ENCODE measurements at regions not wholly inside any gene's neighbourhood (a gene's known extent, or its start where the extent isn't known, plus 50 kb on each side); places are given as distances from the start of the nearest gene placed in this dataset.

DNA sequence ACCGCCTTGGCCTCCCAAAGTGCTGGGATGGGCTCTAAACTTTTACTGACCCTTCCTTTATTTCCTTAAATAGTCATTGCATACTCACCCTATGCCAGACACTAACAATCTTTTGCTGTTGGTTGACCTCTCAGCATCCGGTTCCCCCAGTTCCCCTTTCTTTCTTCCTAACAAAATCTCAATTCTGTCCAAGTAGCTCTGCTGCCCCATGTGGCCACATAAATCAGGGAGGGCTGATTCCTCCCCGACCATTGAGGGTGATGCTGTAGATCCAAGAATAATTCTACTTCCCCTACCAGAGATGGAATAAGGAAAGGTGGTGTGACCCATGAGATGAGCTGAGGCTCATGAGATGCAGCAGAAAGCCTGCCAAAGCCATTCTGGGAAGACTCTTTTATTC is 315.3 kb upstream of the MSX2 start:
- TF ChIP-seq POLR2AphosphoS5 (IDR thresholded peaks at IDR 0.05; ENCODE audit: low read depth, low read length) (no peak), POLR2A (IDR thresholded peaks at IDR 0.05; ENCODE audit: low read depth, low read length) (no peak), TAF1 (IDR thresholded peaks at IDR 0.05; ENCODE audit: borderline replicate concordance, low read depth, low read length) (no peak)
- DNase-seq (ENCODE audit: insufficient read length) (no peak), FAIRE-seq (no peak)

DNA sequence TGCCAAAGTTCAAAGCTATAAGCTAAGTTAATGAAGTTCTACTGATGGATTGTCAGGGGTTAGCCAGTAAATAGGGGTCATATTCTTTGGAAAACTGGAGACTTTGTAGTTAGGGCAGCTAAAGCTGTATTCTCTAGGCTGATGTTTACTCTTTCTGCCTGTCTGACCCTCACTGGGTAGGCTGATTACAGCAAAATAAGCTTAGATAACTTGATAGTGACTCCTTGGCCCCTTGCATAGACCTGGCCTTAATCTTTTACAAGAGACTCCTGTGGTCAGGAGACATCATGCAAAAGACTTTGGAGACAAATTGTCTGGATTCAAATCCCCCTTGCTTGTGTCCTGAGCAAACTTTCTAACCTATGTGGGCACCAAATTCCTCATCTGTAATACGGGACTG is 314.4 kb upstream of the MSX2 start:
- FAIRE-seq = no peak
- DNase-seq (ENCODE audit: insufficient read length) = no peak
- TF ChIP-seq POLR2A (IDR thresholded peaks at IDR 0.05; ENCODE audit: low read depth, low read length) (no peak), TAF1 (IDR thresholded peaks at IDR 0.05; ENCODE audit: borderline replicate concordance, low read depth, low read length) (no peak), POLR2AphosphoS5 (IDR thresholded peaks at IDR 0.05; ENCODE audit: low read depth, low read length) (no peak)

- no peak for DNase-seq (ENCODE audit: insufficient read length)
- no peak for FAIRE-seq
- TF ChIP-seq POLR2A (IDR thresholded peaks at IDR 0.05; ENCODE audit: low read depth, low read length) (no peak), POLR2AphosphoS5 (IDR thresholded peaks at IDR 0.05; ENCODE audit: low read depth, low read length) (no peak), TAF1 (IDR thresholded peaks at IDR 0.05; ENCODE audit: borderline replicate concordance, low read depth, low read length) (no peak)
Observed at GRCh38 chr5:174410716-174411478, 313.5 kb upstream of the MSX2 start.

DNA sequence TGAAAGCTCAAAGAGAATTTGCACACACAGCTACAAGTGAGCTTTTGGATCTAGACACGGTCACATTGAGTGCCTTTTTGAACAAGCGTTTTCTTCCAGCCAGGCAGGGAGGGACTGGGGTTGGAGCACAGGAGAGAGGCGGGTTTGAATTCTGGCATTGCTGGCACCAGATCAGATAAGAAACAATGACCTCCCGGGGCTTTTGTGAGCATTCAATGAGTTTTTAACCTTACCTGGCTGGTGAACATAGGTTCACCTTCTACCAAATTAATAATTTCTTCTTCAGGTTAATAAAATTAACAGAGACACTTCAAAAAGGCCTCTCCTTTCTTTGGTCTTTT is 312.9 kb upstream of the MSX2 start:
- TF ChIP-seq POLR2AphosphoS5 (IDR thresholded peaks at IDR 0.05; ENCODE audit: low read depth, low read length) (no peak), TAF1 (IDR thresholded peaks at IDR 0.05; ENCODE audit: borderline replicate concordance, low read depth, low read length) (no peak), POLR2A (IDR thresholded peaks at IDR 0.05; ENCODE audit: low read depth, low read length) (no peak)
- DNase-seq (ENCODE audit: insufficient read length) (no peak), FAIRE-seq (no peak)

- FAIRE-seq (no peak), DNase-seq (ENCODE audit: insufficient read length) (no peak)
- no peak for TF ChIP-seq TAF1 (IDR thresholded peaks at IDR 0.05; ENCODE audit: borderline replicate concordance, low read depth, low read length)
- no peak for TF ChIP-seq POLR2AphosphoS5 (IDR thresholded peaks at IDR 0.05; ENCODE audit: low read depth, low read length)
Observed at GRCh38 chr5:174412374-174412773, 312.0 kb upstream of the MSX2 start.

- DNase-seq (ENCODE audit: insufficient read length) (no peak), FAIRE-seq (no peak)
- TF ChIP-seq POLR2AphosphoS5 (IDR thresholded peaks at IDR 0.05; ENCODE audit: low read depth, low read length) = no peak
- TF ChIP-seq TAF1 (IDR thresholded peaks at IDR 0.05; ENCODE audit: borderline replicate concordance, low read depth, low read length) = no peak
- TF ChIP-seq POLR2A (IDR thresholded peaks at IDR 0.05; ENCODE audit: low read depth, low read length) = no peak
Observed at GRCh38 chr5:174412941-174413340, 311.4 kb upstream of the MSX2 start.

DNA sequence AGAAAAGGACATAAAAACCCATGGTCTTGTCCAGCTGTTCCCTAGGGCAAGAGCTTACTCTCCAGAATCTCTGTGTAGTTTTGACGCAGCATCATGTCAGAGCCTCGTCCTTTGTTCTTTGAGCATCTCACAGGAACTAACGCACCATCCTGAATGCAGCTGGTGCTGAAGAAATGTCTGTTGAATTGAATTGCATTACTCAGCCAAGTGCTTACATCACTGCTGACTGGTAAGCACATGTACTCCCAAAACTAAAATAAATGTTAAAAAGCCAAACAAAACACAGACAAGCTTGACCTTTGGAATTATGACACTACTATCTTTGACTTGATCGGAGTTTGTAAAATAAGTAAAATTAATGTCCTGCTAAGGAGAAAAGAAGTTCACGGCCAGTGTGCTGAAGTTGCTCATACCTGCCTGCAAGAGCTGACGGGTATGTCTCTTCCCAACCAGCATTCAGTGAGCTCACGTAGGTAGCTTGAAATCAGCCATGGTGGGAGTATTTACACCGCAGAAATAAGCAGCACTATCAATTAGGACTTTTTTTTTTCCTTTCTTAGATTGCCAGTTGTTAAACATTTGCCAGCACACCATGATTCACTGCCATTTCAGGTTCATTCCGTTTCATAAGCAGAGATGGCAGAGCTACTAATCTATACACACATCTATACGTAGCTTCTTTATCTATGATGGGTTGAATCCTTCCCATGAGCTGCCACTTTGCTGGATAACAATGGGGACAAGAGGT is 310.6 kb upstream of the MSX2 start:
- DNase-seq (ENCODE audit: insufficient read length) = no peak
- TF ChIP-seq TAF1 (IDR thresholded peaks at IDR 0.05; ENCODE audit: borderline replicate concordance, low read depth, low read length) = no peak
- no peak for TF ChIP-seq POLR2AphosphoS5 (IDR thresholded peaks at IDR 0.05; ENCODE audit: low read depth, low read length)
- TF ChIP-seq POLR2A (IDR thresholded peaks at IDR 0.05; ENCODE audit: low read depth, low read length) = no peak
- FAIRE-seq = no peak

DNA sequence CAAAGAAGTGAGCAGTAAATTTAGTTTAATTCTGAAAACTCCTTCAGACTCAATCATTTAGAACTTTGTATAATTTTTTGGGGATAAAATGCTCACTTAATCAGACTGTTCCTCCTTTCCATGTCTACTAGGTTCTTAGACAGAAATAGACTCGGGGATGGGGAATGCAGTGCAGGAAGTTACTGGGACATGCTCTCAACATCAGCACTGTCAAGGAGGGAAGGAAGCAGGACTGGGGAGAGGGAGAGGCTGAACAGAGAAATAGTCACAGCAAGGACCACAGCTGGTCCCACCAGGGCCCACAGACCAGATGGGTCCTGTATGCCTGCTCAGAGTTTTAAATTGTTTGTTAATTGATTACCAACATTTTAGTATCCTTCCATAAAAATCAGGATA is 310.1 kb upstream of the MSX2 start:
- TF ChIP-seq POLR2A (IDR thresholded peaks at IDR 0.05; ENCODE audit: low read depth, low read length) (no peak), TAF1 (IDR thresholded peaks at IDR 0.05; ENCODE audit: borderline replicate concordance, low read depth, low read length) (no peak), POLR2AphosphoS5 (IDR thresholded peaks at IDR 0.05; ENCODE audit: low read depth, low read length) (no peak)
- DNase-seq (ENCODE audit: insufficient read length) = no peak
- no peak for FAIRE-seq

GRCh38 chr5:174418809-174419539 is 305.4 kb upstream of the MSX2 start:
- no peak for DNase-seq (ENCODE audit: insufficient read length)
- TF ChIP-seq POLR2AphosphoS5 (IDR thresholded peaks at IDR 0.05; ENCODE audit: low read depth, low read length) = no peak
- no peak for TF ChIP-seq TAF1 (IDR thresholded peaks at IDR 0.05; ENCODE audit: borderline replicate concordance, low read depth, low read length)
- TF ChIP-seq POLR2A (IDR thresholded peaks at IDR 0.05; ENCODE audit: low read depth, low read length) = no peak
- no peak for FAIRE-seq

GRCh38 chr5:174419540-174420132 is 304.7 kb upstream of the MSX2 start:
- no peak for TF ChIP-seq TAF1 (IDR thresholded peaks at IDR 0.05; ENCODE audit: borderline replicate concordance, low read depth, low read length)
- no peak for TF ChIP-seq POLR2AphosphoS5 (IDR thresholded peaks at IDR 0.05; ENCODE audit: low read depth, low read length)
- no peak for TF ChIP-seq POLR2A (IDR thresholded peaks at IDR 0.05; ENCODE audit: low read depth, low read length)
- FAIRE-seq (peak; percentile 96), DNase-seq (ENCODE audit: insufficient read length) (peak; percentile 45)

GRCh38 chr5:174420651-174421407 is 303.6 kb upstream of the MSX2 start:
- TF ChIP-seq TAF1 (IDR thresholded peaks at IDR 0.05; ENCODE audit: borderline replicate concordance, low read depth, low read length) (no peak), POLR2A (IDR thresholded peaks at IDR 0.05; ENCODE audit: low read depth, low read length) (no peak), POLR2AphosphoS5 (IDR thresholded peaks at IDR 0.05; ENCODE audit: low read depth, low read length) (no peak)
- no peak for FAIRE-seq
- DNase-seq (ENCODE audit: insufficient read length) = no peak

All from GM12892 (cell line).